Fibroblast of skin of right biceps (primary cell): ENCODE measurements at regions not wholly inside any gene's neighbourhood (a gene's known extent, or its start where the extent isn't known, plus 50 kb on each side); places are given as distances from the start of the nearest gene placed in this dataset.

Experiments
- DNase-seq: peaks from one replicate; pipeline ENCODE4 v3.0.0-alpha.2; 2013

- DNase-seq = no peak
Observed at GRCh38 chr1:82515650-82516049, 714.9 kb downstream of the ADGRL2 start.

GRCh38 chr1:82511441-82511840 is 710.7 kb downstream of the ADGRL2 start:
- DNase-seq = no peak

GRCh38 chr1:82510431-82510830 is 709.7 kb downstream of the ADGRL2 start:
- no peak for DNase-seq

GRCh38 chr1:82507011-82507410 is 706.3 kb downstream of the ADGRL2 start:
- DNase-seq = no peak

- no peak for DNase-seq
Observed at GRCh38 chr1:82503822-82504221, 703.1 kb downstream of the ADGRL2 start.

GRCh38 chr1:82499022-82499421 is 698.3 kb downstream of the ADGRL2 start:
- no peak for DNase-seq

- no peak for DNase-seq
Observed at GRCh38 chr1:82494117-82494516, 693.4 kb downstream of the ADGRL2 start.

GRCh38 chr1:82492159-82492558 is 691.4 kb downstream of the ADGRL2 start:
- no peak for DNase-seq

- DNase-seq = peak; percentile 18
Observed at GRCh38 chr1:82491301-82492048, 690.7 kb downstream of the ADGRL2 start.

- no peak for DNase-seq
Observed at GRCh38 chr1:82487778-82488177, 687.0 kb downstream of the ADGRL2 start.

GRCh38 chr1:82486969-82487368 is 686.2 kb downstream of the ADGRL2 start:
- DNase-seq = peak; percentile 8

GRCh38 chr1:82486468-82486867 is 685.7 kb downstream of the ADGRL2 start:
- no peak for DNase-seq

GRCh38 chr1:82485591-82486369 is 685.0 kb downstream of the ADGRL2 start:
- DNase-seq = peak; percentile 35

GRCh38 chr1:82483146-82483545 is 682.4 kb downstream of the ADGRL2 start:
- DNase-seq = no peak

GRCh38 chr1:82478916-82479315 is 678.2 kb downstream of the ADGRL2 start:
- DNase-seq = no peak

GRCh38 chr1:82472489-82473131 is 671.9 kb downstream of the ADGRL2 start:
- DNase-seq = no peak

GRCh38 chr1:82466891-82467290 is 666.2 kb downstream of the ADGRL2 start:
- DNase-seq = no peak

- no peak for DNase-seq
Observed at GRCh38 chr1:82466416-82466815, 665.7 kb downstream of the ADGRL2 start.

- no peak for DNase-seq
Observed at GRCh38 chr1:82465024-82465423, 664.3 kb downstream of the ADGRL2 start.

- no peak for DNase-seq
Observed at GRCh38 chr1:82464362-82465001, 663.7 kb downstream of the ADGRL2 start.

- DNase-seq = no peak
Observed at GRCh38 chr1:82463951-82464350, 663.2 kb downstream of the ADGRL2 start.

- DNase-seq = no peak
Observed at GRCh38 chr1:82462366-82462765, 661.6 kb downstream of the ADGRL2 start.

- no peak for DNase-seq
Observed at GRCh38 chr1:82455342-82455741, 654.6 kb downstream of the ADGRL2 start.
